HEK293 (cell line): ENCODE measurements at regions not wholly inside any gene's neighbourhood (a gene's known extent, or its start where the extent isn't known, plus 50 kb on each side); places are given as distances from the start of the nearest gene placed in this dataset.
A peak's percentile ranks its signal among the peaks of the same experiment; 100 is the strongest.

Experiments used
- AEBP2 ChIP-seq: fragments of 450-650 bp; formaldehyde crosslinking; IDR thresholded peaks from 2 replicates; pipeline ENCODE4 v1.5.1; 2016; ENCODE audit warnings: missing biosample characterization, missing genetic modification characterization, borderline replicate concordance
- INSM2 ChIP-seq: fragments of 450-650 bp; formaldehyde crosslinking; IDR thresholded peaks from 2 replicates; pipeline ENCODE4 v1.5.1; 2016; ENCODE audit warnings: missing biosample characterization, missing genetic modification characterization
- MEIS1 ChIP-seq: sonication (generic); formaldehyde crosslinking; IDR thresholded peaks from 2 replicates; pipeline ENCODE4 v1.8.1; 2022; ENCODE audit warnings: missing genetic modification reagents, mild to moderate bottlenecking, borderline replicate concordance
- PRDM1 ChIP-seq: fragments of 450-650 bp; formaldehyde crosslinking; IDR thresholded peaks from 2 replicates; pipeline ENCODE4; 2016; ENCODE audit warnings: missing biosample characterization, missing genetic modification characterization
- PRDM10 ChIP-seq: fragments of 450-650 bp; formaldehyde crosslinking; IDR thresholded peaks from 2 replicates; pipeline ENCODE4 v1.5.1; 2016; ENCODE audit warnings: missing biosample characterization, missing genetic modification characterization
- REPIN1 ChIP-seq: fragments of 450-650 bp; formaldehyde crosslinking; IDR thresholded peaks from 2 replicates; pipeline ENCODE4 v1.5.1; 2017; ENCODE audit warnings: missing biosample characterization, missing genetic modification characterization, low read depth
- SP3 ChIP-seq: fragments of 450-650 bp; formaldehyde crosslinking; IDR thresholded peaks from 2 replicates; pipeline ENCODE4 v1.5.1; 2016; ENCODE audit warnings: missing biosample characterization, missing genetic modification characterization
- TRIM28 ChIP-seq: IDR thresholded peaks from 2 replicates; pipeline ENCODE4 v1.6.1; 2011; ENCODE audit warnings: low read length, control low read depth, borderline replicate concordance
- ZBTB1 ChIP-seq: fragments of 450-650 bp; formaldehyde crosslinking; IDR thresholded peaks from 2 replicates; pipeline ENCODE4 v1.5.1; 2016; ENCODE audit warnings: missing biosample characterization, missing genetic modification characterization
- ZBTB17 ChIP-seq: fragments of 450-650 bp; formaldehyde crosslinking; IDR thresholded peaks from 2 replicates; pipeline ENCODE4 v1.5.1; 2016; ENCODE audit warnings: missing biosample characterization, missing genetic modification characterization
- ZBTB6 ChIP-seq: fragments of 450-650 bp; formaldehyde crosslinking; IDR thresholded peaks from 2 replicates; pipeline ENCODE4 v1.5.1; 2017; ENCODE audit warnings: missing biosample characterization, missing genetic modification characterization
- ZNF140 ChIP-seq: fragments of 450-650 bp; formaldehyde crosslinking; IDR thresholded peaks from 2 replicates; pipeline ENCODE4 v1.5.1; 2016; ENCODE audit warnings: missing biosample characterization, missing genetic modification characterization
- ZNF184 ChIP-seq: fragments of 450-650 bp; IDR thresholded peaks from 2 replicates; pipeline ENCODE4 v1.5.1; 2018; ENCODE audit warnings: missing biosample characterization, mild to moderate bottlenecking, missing genetic modification characterization
- ZNF19 ChIP-seq: fragments of 450-650 bp; formaldehyde crosslinking; IDR thresholded peaks from 2 replicates; pipeline ENCODE4; 2016; ENCODE audit warnings: missing biosample characterization, missing genetic modification characterization, low read depth
- ZNF274 ChIP-seq, 2 experiments: fragments of 200-500 bp in 1 of 2; fragments of 450-650 bp in 1 of 2; sonication (Bioruptor generic) in 1 of 2; formaldehyde crosslinking in 1 of 2; IDR thresholded peaks; 2 replicates each; pipeline versions ENCODE4 v1.5.1 to v1.6.1; 2014 to 2016; ENCODE audit warnings: borderline replicate concordance in 1 of 2, inconsistent platforms in 1 of 2, low read length in 1 of 2, missing biosample characterization in 1 of 2, missing genetic modification characterization in 1 of 2
- ZNF350 ChIP-seq: fragments of 450-650 bp; formaldehyde crosslinking; IDR thresholded peaks from 2 replicates; pipeline ENCODE4 v1.5.0; 2017; ENCODE audit warnings: missing biosample characterization, mild to moderate bottlenecking, missing genetic modification characterization
- ZNF48 ChIP-seq: fragments of 450-650 bp; formaldehyde crosslinking; IDR thresholded peaks from 2 replicates; pipeline ENCODE4 v1.5.1; 2016; ENCODE audit warnings: missing biosample characterization, missing genetic modification characterization
- ZNF501 ChIP-seq: fragments of 450-650 bp; formaldehyde crosslinking; IDR thresholded peaks from 2 replicates; pipeline ENCODE4 v1.5.1; 2016; ENCODE audit warnings: missing biosample characterization, missing genetic modification characterization
- ZNF549 ChIP-seq: fragments of 450-650 bp; IDR thresholded peaks from 2 replicates; pipeline ENCODE4 v1.5.1; 2018; ENCODE audit warnings: missing biosample characterization, missing genetic modification characterization, mild to moderate bottlenecking, inconsistent platforms, moderate library complexity
- ZNF561 ChIP-seq: fragments of 450-650 bp; IDR thresholded peaks from 2 replicates; pipeline ENCODE4 v1.5.1; 2018; ENCODE audit warnings: missing biosample characterization, missing genetic modification characterization, borderline replicate concordance
- ZNF580 ChIP-seq: fragments of 450-650 bp; formaldehyde crosslinking; IDR thresholded peaks from 2 replicates; pipeline ENCODE4 v1.5.1; 2016; ENCODE audit warnings: missing biosample characterization, missing genetic modification characterization
- ZNF624 ChIP-seq: fragments of 450-650 bp; formaldehyde crosslinking; IDR thresholded peaks from 2 replicates; pipeline ENCODE4 v1.5.1; 2017; ENCODE audit warnings: missing biosample characterization, missing genetic modification characterization
- ZNF670 ChIP-seq: fragments of 450-650 bp; formaldehyde crosslinking; IDR thresholded peaks from 2 replicates; pipeline ENCODE4 v1.5.1; 2016; ENCODE audit warnings: missing biosample characterization, missing genetic modification characterization, low read depth
- ZNF704 ChIP-seq: fragments of 450-650 bp; formaldehyde crosslinking; IDR thresholded peaks from 2 replicates; pipeline ENCODE4 v1.5.1; 2016; ENCODE audit warnings: missing biosample characterization, missing genetic modification characterization
- ZSCAN18 ChIP-seq: fragments of 450-650 bp; formaldehyde crosslinking; IDR thresholded peaks from 2 replicates; pipeline ENCODE4 v1.5.1; 2016; ENCODE audit warnings: missing biosample characterization, missing genetic modification characterization
- ZSCAN4 ChIP-seq: fragments of 450-650 bp; formaldehyde crosslinking; IDR thresholded peaks from 2 replicates; pipeline ENCODE4 v1.5.1; 2017; ENCODE audit warnings: missing biosample characterization, missing genetic modification characterization

GRCh38 chr1:228867108-228867950, 132.1 kb downstream of the RHOU start (continued):
- TF ChIP-seq PRDM10 (tag by site-specific recombination) (peak; percentile 97), ZNF549 (tag by site-specific recombination) (no peak), ZBTB6 (tag by site-specific recombination) (no peak), ZNF274 (IDR thresholded peaks at IDR 0.05; ENCODE audit: low read length) (no peak), ZNF274 (tag by site-specific recombination; IDR thresholded peaks at IDR 0.05; ENCODE audit: borderline replicate concordance) (no peak), ZNF670 (tag by site-specific recombination) (no peak), TRIM28 (no peak), ZNF350 (tag by site-specific recombination) (no peak), ZNF19 (tag by site-specific recombination) (no peak), ZNF561 (tag by site-specific recombination) (peak; percentile 82; the same call in 1 of the 2 replicates), REPIN1 (tag by site-specific recombination) (no peak), ZNF140 (tag by site-specific recombination) (no peak), ZSCAN18 (tag by site-specific recombination) (no peak), SP3 (tag by site-specific recombination) (no peak), ZBTB17 (tag by site-specific recombination) (peak; percentile 43), ZNF184 (tag by site-specific recombination) (no peak; the same call in 1 of the 2 replicates), ZNF704 (tag by site-specific recombination) (no peak), AEBP2 (no peak), ZNF624 (tag by site-specific recombination) (no peak), ZSCAN4 (tag by site-specific recombination) (no peak), ZNF48 (tag by site-specific recombination) (no peak), ZBTB1 (no peak), ZNF501 (0 out of 2 replicates have a peak, but pooled peaks have one; percentile 40), ZNF580 (tag by site-specific recombination) (0 out of 2 replicates have a peak, but pooled peaks have one; percentile 51), PRDM1 (tag by site-specific recombination) (no peak), INSM2 (tag by site-specific recombination) (no peak), MEIS1 (CRISPR knock-in tag) (no peak)
